ENCODE measurements at regions not wholly inside any gene's neighbourhood (a gene's known extent, or its start where the extent isn't known, plus 50 kb on each side); places are given as distances from the start of the nearest gene placed in this dataset.

DNA sequence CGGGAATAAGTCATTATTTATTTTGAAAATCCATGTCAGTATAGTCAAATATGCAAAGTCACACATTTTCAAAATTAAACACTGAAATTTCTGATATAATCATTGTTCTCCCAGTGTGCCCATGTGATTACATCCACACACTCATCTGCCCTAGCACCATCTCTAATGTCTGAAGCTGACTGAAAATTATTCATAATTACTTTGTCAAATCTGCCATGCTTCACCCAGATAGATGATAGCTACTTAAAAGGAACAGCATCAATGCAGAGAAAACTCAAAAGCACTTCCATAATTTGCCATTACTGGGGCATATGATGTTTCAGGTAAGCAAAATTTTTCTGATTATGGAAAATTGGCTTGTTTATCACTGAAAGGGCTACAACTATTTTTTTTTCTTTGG is 1433.3 kb upstream of the IGFBP7 start:
- 0% methylated on average over 1 of the region's 1 CpG for WGBS (ENCODE audit: insufficient coverage, insufficient replicate concordance, low lambda C conversion rate, missing lambda C conversion rate)
- no peak overlapping the region for H3K4me3 ChIP-seq
- no peaks in the 10 kb centered on the region for H3K4me1 ChIP-seq (ENCODE audit: control insufficient read depth, insufficient read depth, low read length)
- no peaks in the 10 kb centered on the region for H3K9me3 ChIP-seq (replicated peaks; ENCODE audit: control insufficient read depth, insufficient read depth, low read length)
- H2AFZ ChIP-seq (ENCODE audit: control insufficient read depth, low read depth, low read length) = no peak overlapping the region
- POLR2A ChIA-PET = no interaction called here
- H3K79me2 ChIP-seq (ENCODE audit: control insufficient read depth, insufficient read depth, low read length) = no peaks in the 10 kb centered on the region
- no peak overlapping the region for H3K27ac ChIP-seq (ENCODE audit: control insufficient read depth, insufficient read depth)
- no peak overlapping the region for H3K4me2 ChIP-seq (ENCODE audit: control insufficient read depth, insufficient read depth)
- no peak overlapping the region for H3K9ac ChIP-seq (ENCODE audit: control insufficient read depth, insufficient read depth, low read length)
- SMC1A ChIA-PET (ENCODE audit: uncharacterized antibody, unreplicated experiment) = no interaction called here
- in situ Hi-C loops (cut with MboI) = no loop called here
- DNase-seq (ENCODE audit: low read depth, low spot score) = no peak
- H3K27me3 ChIP-seq (replicated peaks in 1 of 2; ENCODE audit: control insufficient read depth in 2 of 2, insufficient read depth in 2 of 2, low read length in 1 of 2) = no peaks in the 10 kb centered on the region
- intact Hi-C loops (cut with micrococcal nuclease; ENCODE audit: unreplicated experiment) = no loop called here
- CTCF ChIA-PET = no interaction called here
- no peaks in the 10 kb centered on the region for H3K36me3 ChIP-seq (ENCODE audit: control insufficient read depth in 2 of 2, insufficient read depth in 2 of 2, low read length in 1 of 2)
- BruUV-seq (replicated peaks) = no TSS peak
- no peak for ATAC-seq
- RAD21 ChIA-PET (ENCODE audit: unreplicated experiment) = no interaction called here
- H4K20me1 ChIP-seq (ENCODE audit: control insufficient read depth, insufficient read depth) = no peaks in the 10 kb centered on the region
- TF ChIP-seq CREB1 (IDR thresholded peaks at IDR 0.05; ENCODE audit: low read depth) = no peak
- no peak for TF ChIP-seq NRF1 (conservative IDR thresholded peaks at IDR 0.05; ENCODE audit: low read depth, low read length)
- no peak for TF ChIP-seq CBFB (IDR thresholded peaks at IDR 0.05; ENCODE audit: low read depth)
- TF ChIP-seq ZBED1 (IDR thresholded peaks at IDR 0.05; ENCODE audit: borderline replicate concordance) = no peak
- TF ChIP-seq KAT2A (conservative IDR thresholded peaks at IDR 0.05; ENCODE audit: control insufficient read depth, low read depth, low read length) = no peak
- no peak for FAIRE-seq

DNA sequence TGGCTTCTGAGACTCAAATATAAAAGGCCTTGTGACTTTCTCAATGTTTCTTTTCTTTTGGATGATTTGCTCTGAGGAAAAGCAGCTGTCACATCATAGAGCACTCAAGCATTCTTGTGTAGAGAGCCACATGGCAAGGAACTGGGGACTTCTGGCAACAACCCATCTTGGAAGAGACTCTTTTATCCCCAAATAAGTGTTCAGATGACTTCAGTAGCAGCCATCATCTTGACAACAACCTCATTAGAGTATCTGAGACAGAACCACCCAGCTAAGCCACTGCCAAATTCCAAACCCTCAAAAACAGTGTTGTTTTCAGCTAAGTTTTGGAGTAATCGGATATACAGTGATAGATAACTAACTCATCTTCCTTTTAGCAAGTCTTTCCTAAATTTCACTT is 1431.7 kb upstream of the IGFBP7 start:
- SMC1A ChIA-PET (ENCODE audit: uncharacterized antibody, unreplicated experiment) = no interaction called here
- no peak overlapping the region for H2AFZ ChIP-seq (ENCODE audit: control insufficient read depth, low read depth, low read length)
- no peak overlapping the region for H3K4me2 ChIP-seq (ENCODE audit: control insufficient read depth, insufficient read depth)
- H3K4me3 ChIP-seq = no peak overlapping the region
- POLR2A ChIA-PET = no interaction called here
- CTCF ChIA-PET = no interaction called here
- H3K27ac ChIP-seq (ENCODE audit: control insufficient read depth, insufficient read depth) = no peak overlapping the region
- no peaks in the 10 kb centered on the region for H3K36me3 ChIP-seq (ENCODE audit: control insufficient read depth in 2 of 2, insufficient read depth in 2 of 2, low read length in 1 of 2)
- FAIRE-seq (no peak), DNase-seq (ENCODE audit: low read depth, low spot score) (no peak), ATAC-seq (no peak)
- no peaks in the 10 kb centered on the region for H3K79me2 ChIP-seq (ENCODE audit: control insufficient read depth, insufficient read depth, low read length)
- in situ Hi-C loops (cut with MboI) (no loop called here), intact Hi-C loops (cut with micrococcal nuclease; ENCODE audit: unreplicated experiment) (no loop called here)
- H3K9me3 ChIP-seq (replicated peaks; ENCODE audit: control insufficient read depth, insufficient read depth, low read length) = no peaks in the 10 kb centered on the region
- no TSS peak for BruUV-seq (replicated peaks)
- H4K20me1 ChIP-seq (ENCODE audit: control insufficient read depth, insufficient read depth) = no peaks in the 10 kb centered on the region
- no peaks in the 10 kb centered on the region for H3K4me1 ChIP-seq (ENCODE audit: control insufficient read depth, insufficient read depth, low read length)
- RAD21 ChIA-PET (ENCODE audit: unreplicated experiment) = no interaction called here
- H3K9ac ChIP-seq (ENCODE audit: control insufficient read depth, insufficient read depth, low read length) = no peak overlapping the region
- 6% methylated on average over 1 of the region's 1 CpG for WGBS (ENCODE audit: insufficient coverage, insufficient replicate concordance, low lambda C conversion rate, missing lambda C conversion rate)
- no peaks in the 10 kb centered on the region for H3K27me3 ChIP-seq (replicated peaks in 1 of 2; ENCODE audit: control insufficient read depth in 2 of 2, insufficient read depth in 2 of 2, low read length in 1 of 2)
- no peak for TF ChIP-seq EGR1 (IDR thresholded peaks at IDR 0.05; ENCODE audit: borderline replicate concordance in 1 of 2, low read depth in 2 of 2, low read length in 2 of 2)
- TF ChIP-seq, protein P1, sequence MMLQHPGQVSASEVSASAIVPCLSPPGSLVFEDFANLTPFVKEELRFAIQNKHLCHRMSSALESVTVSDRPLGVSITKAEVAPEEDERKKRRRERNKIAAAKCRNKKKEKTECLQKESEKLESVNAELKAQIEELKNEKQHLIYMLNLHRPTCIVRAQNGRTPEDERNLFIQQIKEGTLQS (IDR thresholded peaks at IDR 0.05; ENCODE audit: borderline replicate concordance, extremely low read depth, low read depth, low read length) = no peak
- TF ChIP-seq, protein P2, sequence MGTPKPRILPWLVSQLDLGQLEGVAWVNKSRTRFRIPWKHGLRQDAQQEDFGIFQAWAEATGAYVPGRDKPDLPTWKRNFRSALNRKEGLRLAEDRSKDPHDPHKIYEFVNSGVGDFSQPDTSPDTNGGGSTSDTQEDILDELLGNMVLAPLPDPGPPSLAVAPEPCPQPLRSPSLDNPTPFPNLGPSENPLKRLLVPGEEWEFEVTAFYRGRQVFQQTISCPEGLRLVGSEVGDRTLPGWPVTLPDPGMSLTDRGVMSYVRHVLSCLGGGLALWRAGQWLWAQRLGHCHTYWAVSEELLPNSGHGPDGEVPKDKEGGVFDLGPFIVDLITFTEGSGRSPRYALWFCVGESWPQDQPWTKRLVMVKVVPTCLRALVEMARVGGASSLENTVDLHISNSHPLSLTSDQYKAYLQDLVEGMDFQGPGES (IDR thresholded peaks at IDR 0.05) = no peak
- TF ChIP-seq SUZ12 (IDR thresholded peaks at IDR 0.05; ENCODE audit: unreplicated experiment) = no peak
- TF ChIP-seq NBN (IDR thresholded peaks at IDR 0.05) = no peak
- TF ChIP-seq, protein P3, sequence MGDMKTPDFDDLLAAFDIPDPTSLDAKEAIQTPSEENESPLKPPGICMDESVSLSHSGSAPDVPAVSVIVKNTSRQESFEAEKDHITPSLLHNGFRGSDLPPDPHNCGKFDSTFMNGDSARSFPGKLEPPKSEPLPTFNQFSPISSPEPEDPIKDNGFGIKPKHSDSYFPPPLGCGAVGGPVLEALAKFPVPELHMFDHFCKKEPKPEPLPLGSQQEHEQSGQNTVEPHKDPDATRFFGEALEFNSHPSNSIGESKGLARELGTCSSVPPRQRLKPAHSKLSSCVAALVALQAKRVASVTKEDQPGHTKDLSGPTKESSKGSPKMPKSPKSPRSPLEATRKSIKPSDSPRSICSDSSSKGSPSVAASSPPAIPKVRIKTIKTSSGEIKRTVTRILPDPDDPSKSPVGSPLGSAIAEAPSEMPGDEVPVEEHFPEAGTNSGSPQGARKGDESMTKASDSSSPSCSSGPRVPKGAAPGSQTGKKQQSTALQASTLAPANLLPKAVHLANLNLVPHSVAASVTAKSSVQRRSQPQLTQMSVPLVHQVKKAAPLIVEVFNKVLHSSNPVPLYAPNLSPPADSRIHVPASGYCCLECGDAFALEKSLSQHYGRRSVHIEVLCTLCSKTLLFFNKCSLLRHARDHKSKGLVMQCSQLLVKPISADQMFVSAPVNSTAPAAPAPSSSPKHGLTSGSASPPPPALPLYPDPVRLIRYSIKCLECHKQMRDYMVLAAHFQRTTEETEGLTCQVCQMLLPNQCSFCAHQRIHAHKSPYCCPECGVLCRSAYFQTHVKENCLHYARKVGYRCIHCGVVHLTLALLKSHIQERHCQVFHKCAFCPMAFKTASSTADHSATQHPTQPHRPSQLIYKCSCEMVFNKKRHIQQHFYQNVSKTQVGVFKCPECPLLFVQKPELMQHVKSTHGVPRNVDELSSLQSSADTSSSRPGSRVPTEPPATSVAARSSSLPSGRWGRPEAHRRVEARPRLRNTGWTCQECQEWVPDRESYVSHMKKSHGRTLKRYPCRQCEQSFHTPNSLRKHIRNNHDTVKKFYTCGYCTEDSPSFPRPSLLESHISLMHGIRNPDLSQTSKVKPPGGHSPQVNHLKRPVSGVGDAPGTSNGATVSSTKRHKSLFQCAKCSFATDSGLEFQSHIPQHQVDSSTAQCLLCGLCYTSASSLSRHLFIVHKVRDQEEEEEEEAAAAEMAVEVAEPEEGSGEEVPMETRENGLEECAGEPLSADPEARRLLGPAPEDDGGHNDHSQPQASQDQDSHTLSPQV (IDR thresholded peaks at IDR 0.05) = no peak

Data from GM12878 (cell line).